H9 (cell line): ENCODE measurements at regions not wholly inside any gene's neighbourhood (a gene's known extent, or its start where the extent isn't known, plus 50 kb on each side); places are given as distances from the start of the nearest gene placed in this dataset.

Experiments used
- DNase-seq: peaks from one replicate; pipeline ENCODE4 v3.0.0-alpha.2; 2017
- H2AFZ ChIP-seq: one replicate; pipeline ENCODE4 v1.6.1; 2013; ENCODE audit warnings: mild to moderate bottlenecking, low read length, control low read depth, moderate library complexity
- H2AK5ac ChIP-seq: 2 replicates; pipeline ENCODE4 v1.6.1; 2013; ENCODE audit warnings: low read length, control low read depth, mixed read lengths; ENCODE audit not compliant: insufficient read length
- H2BK120ac ChIP-seq: one replicate; pipeline ENCODE4 v1.6.1; 2013; ENCODE audit warnings: low read depth, mild to moderate bottlenecking, low read length, control low read depth, inconsistent platforms; ENCODE audit not compliant: poor library complexity, severe bottlenecking
- H2BK12ac ChIP-seq: 2 replicates; pipeline ENCODE4 v1.6.1; 2013; ENCODE audit warnings: low read length, control low read depth, mixed read lengths, low read depth; ENCODE audit not compliant: insufficient read length
- H2BK15ac ChIP-seq: 2 replicates; pipeline ENCODE4 v1.6.1; 2013; ENCODE audit warnings: low read depth, low read length, control low read depth
- H2BK20ac ChIP-seq: one replicate; pipeline ENCODE4 v1.6.1; 2013; ENCODE audit warnings: low read depth, mild to moderate bottlenecking, low read length, control low read depth, inconsistent platforms; ENCODE audit not compliant: poor library complexity, severe bottlenecking
- H2BK5ac ChIP-seq: 2 replicates; pipeline ENCODE4 v1.6.1; 2013; ENCODE audit warnings: low read length, control low read depth, mixed read lengths; ENCODE audit not compliant: insufficient read length
- H3K14ac ChIP-seq: 2 replicates; pipeline ENCODE4 v1.6.1; 2013; ENCODE audit warnings: low read length, control low read depth; ENCODE audit not compliant: insufficient read depth
- H3K18ac ChIP-seq: 2 replicates; pipeline ENCODE4 v1.6.1; 2013; ENCODE audit warnings: low read depth, mild to moderate bottlenecking, mixed read lengths, low read length, control low read depth; ENCODE audit not compliant: insufficient read length
- H3K23ac ChIP-seq: 2 replicates; pipeline ENCODE4 v1.6.1; 2013; ENCODE audit warnings: low read length, control low read depth, mixed read lengths, low read depth; ENCODE audit not compliant: insufficient read length
- H3K23me2 ChIP-seq: 2 replicates; pipeline ENCODE4 v1.6.1; 2013; ENCODE audit warnings: low read depth, mild to moderate bottlenecking, mixed read lengths, low read length, control low read depth; ENCODE audit not compliant: insufficient read length, poor library complexity, severe bottlenecking
- H3K27ac ChIP-seq: 2 replicates; pipeline ENCODE4 v1.5.1; 2013; ENCODE audit warnings: low read length, control low read depth, mixed read lengths, low read depth; ENCODE audit not compliant: insufficient read length
- H3K27me3 ChIP-seq: 2 replicates; pipeline ENCODE4 v1.6.1; 2013; ENCODE audit warnings: low read length, control low read depth, inconsistent platforms; ENCODE audit not compliant: insufficient read depth
- H3K4ac ChIP-seq: 2 replicates; pipeline ENCODE4 v1.6.1; 2013; ENCODE audit warnings: low read depth, mild to moderate bottlenecking, control low read depth, inconsistent platforms, low read length, moderate library complexity
- H3K4me1 ChIP-seq: 2 replicates; pipeline ENCODE4 v1.6.1; 2013; ENCODE audit warnings: low read length, control low read depth, inconsistent platforms; ENCODE audit not compliant: insufficient read depth
- H3K4me2 ChIP-seq: 2 replicates; pipeline ENCODE4 v1.6.1; 2013; ENCODE audit warnings: low read length, control low read depth, mixed read lengths; ENCODE audit not compliant: insufficient read length, insufficient read depth
- H3K56ac ChIP-seq: 2 replicates; pipeline ENCODE4 v1.6.1; 2013; ENCODE audit warnings: low read depth, mild to moderate bottlenecking, mixed read lengths, low read length, control low read depth; ENCODE audit not compliant: insufficient read length
- H3K79me1 ChIP-seq: 2 replicates; pipeline ENCODE4 v1.6.1; 2013; ENCODE audit warnings: low read depth, mild to moderate bottlenecking, moderate library complexity, low read length, control low read depth, inconsistent platforms; ENCODE audit not compliant: insufficient read depth, poor library complexity, severe bottlenecking
- H3K79me2 ChIP-seq: 2 replicates; pipeline ENCODE4 v1.6.1; 2013; ENCODE audit warnings: low read length, control low read depth, inconsistent platforms; ENCODE audit not compliant: insufficient read depth
- H3K9ac ChIP-seq: 2 replicates; pipeline ENCODE4 v1.6.1; 2013; ENCODE audit warnings: low read length, control low read depth, mixed read lengths; ENCODE audit not compliant: insufficient read length; ENCODE audit errors: extremely low read depth
- H3K9me3 ChIP-seq: one replicate; pipeline ENCODE4 v1.6.1; 2013; ENCODE audit warnings: low read depth, low read length, inconsistent platforms; ENCODE audit not compliant: control insufficient read depth
- H3T11ph ChIP-seq: one replicate; pipeline ENCODE4 v1.6.1; 2013; ENCODE audit warnings: mild to moderate bottlenecking, low read length, control low read depth, inconsistent platforms
- H4K20me1 ChIP-seq: one replicate; pipeline ENCODE4 v1.6.1; 2013; ENCODE audit not compliant: control insufficient read depth, insufficient read length, insufficient read depth
- H4K5ac ChIP-seq: 2 replicates; pipeline ENCODE4 v1.6.1; 2013; ENCODE audit warnings: low read depth, mild to moderate bottlenecking, mixed read lengths, low read length, control low read depth; ENCODE audit not compliant: insufficient read length
- H4K8ac ChIP-seq: replicated peaks from 2 replicates; pipeline ENCODE4 v1.6.1; 2013; ENCODE audit warnings: low read length, control low read depth, mixed read lengths, low read depth; ENCODE audit not compliant: insufficient read length
- H4K91ac ChIP-seq: 2 replicates; pipeline ENCODE4 v1.6.1; 2013; ENCODE audit warnings: low read depth, mild to moderate bottlenecking, moderate library complexity, mixed read lengths, low read length, control low read depth; ENCODE audit not compliant: insufficient read length
- H3K27ac Mint-ChIP-seq, 3 experiments: 2 replicates in 2 of 3; 3 replicates in 1 of 3; pipeline ENCODE4 v1.8.0; 2020 to 2021; ENCODE audit warnings: mixed read lengths in 3 of 3, mild to moderate bottlenecking in 1 of 3, moderate library complexity in 1 of 3
- H3K27me3 Mint-ChIP-seq: 2 replicates; pipeline ENCODE4 v1.8.0; 2021; ENCODE audit warnings: low read depth, mild to moderate bottlenecking, moderate library complexity, mixed read lengths
- H3K36me3 Mint-ChIP-seq, 3 experiments: 2 replicates in 2 of 3; 3 replicates in 1 of 3; pipeline ENCODE4 v1.8.0; 2020 to 2021; ENCODE audit warnings: low read depth in 3 of 3, mixed read lengths in 3 of 3; ENCODE audit not compliant: insufficient read depth in 1 of 3
- H3K4me1 Mint-ChIP-seq, 2 experiments: 2 replicates each; pipeline ENCODE4 v1.8.0; 2020; ENCODE audit warnings: mixed read lengths in 2 of 2
- H3K4me3 Mint-ChIP-seq, 2 experiments: 2 replicates in 1 of 2; 3 replicates in 1 of 2; pipeline ENCODE4 v1.8.0; 2020 to 2021; ENCODE audit warnings: mild to moderate bottlenecking in 2 of 2, mixed read lengths in 2 of 2, moderate library complexity in 1 of 2
- H3K9me3 Mint-ChIP-seq, 2 experiments: 2 replicates in 1 of 2; 3 replicates in 1 of 2; pipeline ENCODE4 v1.8.0; 2020; ENCODE audit warnings: mild to moderate bottlenecking in 2 of 2, mixed read lengths in 2 of 2, moderate library complexity in 1 of 2
- WGBS: extraction: QIAGEN DNeasy Blood & Tissue Kit; methylation state at CpG from one replicate; pipeline ENCODE4 v1.1.7; 2013; ENCODE audit warnings: missing lambda C conversion rate, low lambda C conversion rate, mixed read lengths; ENCODE audit not compliant: insufficient read length; ENCODE audit errors: extremely low coverage; 5-methylcytosine and 5-hydroxymethylcytosine counted together
- TF ChIP-seq, protein P1 (sequence below): fragments of 200-600 bp; sonication (generic); conservative IDR thresholded peaks from 3 replicates; pipeline ENCODE4 v1.8.0; 2021; ENCODE audit warnings: antibody characterized with exemption, mild to moderate bottlenecking

DNA sequence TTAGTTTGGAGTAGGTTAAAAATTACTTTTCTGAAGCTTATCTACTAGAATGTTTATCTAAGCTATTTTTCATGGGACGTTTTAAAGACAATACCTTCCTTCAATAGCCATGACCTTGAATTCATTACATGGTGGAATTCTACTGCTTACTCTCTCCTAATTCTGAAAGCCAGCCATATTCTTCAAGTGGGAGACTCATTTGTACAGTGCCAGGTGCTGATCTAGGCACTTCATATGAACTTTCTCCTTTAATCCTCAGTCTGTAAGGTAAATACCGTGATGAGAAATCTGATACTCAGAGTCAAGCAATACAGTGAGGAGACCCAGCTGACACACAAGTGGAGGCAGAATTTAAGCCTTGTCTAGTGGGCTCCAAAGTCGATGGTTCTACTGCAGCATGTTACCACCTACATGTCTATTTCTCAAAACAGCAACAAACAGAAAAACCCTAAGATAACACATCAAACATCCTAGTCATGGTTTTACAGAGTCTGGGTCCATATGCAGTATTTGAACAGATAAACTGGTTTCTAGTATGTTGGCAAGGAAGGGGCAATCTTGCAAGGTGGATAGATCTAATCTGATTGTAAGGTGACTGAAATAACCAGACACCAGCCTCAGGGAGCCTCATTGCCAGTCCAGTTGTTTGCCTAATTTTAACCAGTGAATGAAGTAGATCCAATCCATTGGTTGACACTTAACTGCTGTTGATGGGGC lies 243.7 kb downstream of the PIK3R1 start:
- H2AK5ac ChIP-seq = no peak overlapping the region
- no peak overlapping the region for H2BK20ac ChIP-seq
- no peak overlapping the region for H2BK15ac ChIP-seq
- H3K4me1 ChIP-seq = no peaks in the 10 kb centered on the region
- no peak overlapping the region for H4K91ac ChIP-seq
- no peaks in the 10 kb centered on the region for H3K23me2 ChIP-seq
- H3K14ac ChIP-seq = no peak overlapping the region
- no peak overlapping the region for H3K9ac ChIP-seq
- peaks cover 2 to 7% of the 10 kb centered on the region in 2 experiments; a peak in 3 of 5 replicates for H3K9me3 Mint-ChIP-seq
- no peaks in the 10 kb centered on the region for H4K20me1 ChIP-seq
- no peak overlapping the region for H4K5ac ChIP-seq
- H3K9me3 ChIP-seq = no peaks in the 10 kb centered on the region
- no peak overlapping the region for H2BK120ac ChIP-seq
- peaks cover 23 to 27% of the 10 kb centered on the region in 2 experiments for H3K4me1 Mint-ChIP-seq
- H3K27ac ChIP-seq = no peak overlapping the region
- H3K23ac ChIP-seq = no peak overlapping the region
- DNase-seq = no peak
- H2AFZ ChIP-seq = no peak overlapping the region
- H2BK12ac ChIP-seq = no peak overlapping the region
- no peak overlapping the region for H3K4me2 ChIP-seq
- H2BK5ac ChIP-seq = no peak overlapping the region
- TF ChIP-seq, protein P1, sequence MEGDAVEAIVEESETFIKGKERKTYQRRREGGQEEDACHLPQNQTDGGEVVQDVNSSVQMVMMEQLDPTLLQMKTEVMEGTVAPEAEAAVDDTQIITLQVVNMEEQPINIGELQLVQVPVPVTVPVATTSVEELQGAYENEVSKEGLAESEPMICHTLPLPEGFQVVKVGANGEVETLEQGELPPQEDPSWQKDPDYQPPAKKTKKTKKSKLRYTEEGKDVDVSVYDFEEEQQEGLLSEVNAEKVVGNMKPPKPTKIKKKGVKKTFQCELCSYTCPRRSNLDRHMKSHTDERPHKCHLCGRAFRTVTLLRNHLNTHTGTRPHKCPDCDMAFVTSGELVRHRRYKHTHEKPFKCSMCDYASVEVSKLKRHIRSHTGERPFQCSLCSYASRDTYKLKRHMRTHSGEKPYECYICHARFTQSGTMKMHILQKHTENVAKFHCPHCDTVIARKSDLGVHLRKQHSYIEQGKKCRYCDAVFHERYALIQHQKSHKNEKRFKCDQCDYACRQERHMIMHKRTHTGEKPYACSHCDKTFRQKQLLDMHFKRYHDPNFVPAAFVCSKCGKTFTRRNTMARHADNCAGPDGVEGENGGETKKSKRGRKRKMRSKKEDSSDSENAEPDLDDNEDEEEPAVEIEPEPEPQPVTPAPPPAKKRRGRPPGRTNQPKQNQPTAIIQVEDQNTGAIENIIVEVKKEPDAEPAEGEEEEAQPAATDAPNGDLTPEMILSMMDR = no peak
- H3K36me3 Mint-ChIP-seq = peaks cover 0 to 7% (median 3%) of the 10 kb centered on the region in 3 experiments; a peak in 4 of 7 replicates
- H3K56ac ChIP-seq = no peak overlapping the region
- no peaks in the 10 kb centered on the region for H3K79me2 ChIP-seq
- no peak overlapping the region for H4K8ac ChIP-seq
- no peak overlapping the region; a peak in 1 of 7 replicates for H3K27ac Mint-ChIP-seq
- no peaks in the 10 kb centered on the region for H3K79me1 ChIP-seq
- H3K27me3 ChIP-seq = no peaks in the 10 kb centered on the region
- no peaks in the 10 kb centered on the region for H3K27me3 Mint-ChIP-seq
- H3K18ac ChIP-seq = no peak overlapping the region
- no peak overlapping the region for H3K4me3 Mint-ChIP-seq
- no peak overlapping the region for H3K4ac ChIP-seq
- no CpG with 5 or more reads among the region's 3 CpGs for WGBS
- H3T11ph ChIP-seq = no peak overlapping the region
